ENCODE measurements at regions not wholly inside any gene's neighbourhood (a gene's known extent, or its start where the extent isn't known, plus 50 kb on each side); places are given as distances from the start of the nearest gene placed in this dataset.

DNA sequence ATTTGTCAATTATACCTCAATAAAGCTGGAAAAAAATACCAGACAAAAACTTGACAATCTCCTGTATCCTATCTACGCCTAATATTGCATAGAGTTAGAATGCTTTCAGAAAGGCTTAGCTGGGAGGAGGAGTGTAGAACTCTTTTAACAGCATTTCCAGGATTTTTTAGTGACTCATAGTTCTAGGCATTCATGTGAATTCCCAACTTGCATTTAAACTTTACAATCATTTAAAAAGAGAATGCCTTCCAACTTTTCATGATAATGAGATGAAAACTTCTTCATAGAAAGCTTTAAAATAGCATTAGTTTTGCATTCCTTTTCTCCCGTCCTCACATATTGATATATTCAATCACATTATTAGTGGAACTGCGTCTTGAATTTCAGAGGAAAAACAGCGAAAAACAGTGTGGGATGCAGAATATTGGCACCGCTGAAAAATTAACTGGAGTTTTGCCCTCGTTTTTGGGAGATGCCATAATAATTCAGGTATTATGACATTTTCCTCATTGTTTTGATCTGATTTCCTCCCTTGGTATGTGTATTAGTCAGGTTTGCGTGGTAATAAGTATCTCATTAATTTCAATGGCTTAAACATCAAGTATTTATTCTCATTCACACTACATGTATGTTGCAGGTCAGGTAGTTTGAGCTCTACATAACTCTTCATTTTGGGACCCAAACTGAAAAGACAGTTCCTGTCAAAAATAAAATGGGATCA is 293.2 kb upstream of the FIGN start:
- H3K4me2 ChIP-seq, result no peak overlapping the region
- no peak overlapping the region for H2AFZ ChIP-seq (ENCODE audit: low read depth)
- TF ChIP-seq MEF2A (IDR thresholded peaks at IDR 0.05; ENCODE audit: borderline replicate concordance, low read depth) (no peak), YY1 (IDR thresholded peaks at IDR 0.05; ENCODE audit: low read depth) (no peak), FOXM1 (IDR thresholded peaks at IDR 0.05; ENCODE audit: low read depth) (no peak), MXI1 (IDR thresholded peaks at IDR 0.05; ENCODE audit: low read depth, low read length) (no peak), EZH2phosphoT487 (IDR thresholded peaks at IDR 0.05; ENCODE audit: borderline replicate concordance, low read depth) (no peak), FOSL2 (IDR thresholded peaks at IDR 0.05; ENCODE audit: borderline replicate concordance, low read depth) (peak; percentile 20; the same call in 1 of the 2 replicates), ELF1 (IDR thresholded peaks at IDR 0.05) (no peak)
- TF ChIP-seq, protein P1, sequence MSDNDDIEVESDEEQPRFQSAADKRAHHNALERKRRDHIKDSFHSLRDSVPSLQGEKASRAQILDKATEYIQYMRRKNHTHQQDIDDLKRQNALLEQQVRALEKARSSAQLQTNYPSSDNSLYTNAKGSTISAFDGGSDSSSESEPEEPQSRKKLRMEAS (IDR thresholded peaks at IDR 0.05; ENCODE audit: low read depth), result no peak
- no peak overlapping the region; a peak in 1 of 4 replicates for H3K27ac ChIP-seq (ENCODE audit: low read depth in 2 of 2, low read length in 1 of 2)
- H3K9me2 ChIP-seq, result no peaks in the 10 kb centered on the region
- no peak overlapping the region for H3K4me3 ChIP-seq (ENCODE audit: low read depth in 2 of 2, low read length in 1 of 2)
- H3K79me2 ChIP-seq (ENCODE audit: insufficient read depth), result no peaks in the 10 kb centered on the region
- H3K36me3 ChIP-seq (replicated peaks in 1 of 2; ENCODE audit: control insufficient read depth in 1 of 2, insufficient read depth in 2 of 2, low read length in 1 of 2), result no peaks in the 10 kb centered on the region
- no peak overlapping the region for H3K9ac ChIP-seq
- no peaks in the 10 kb centered on the region for H3K9me3 ChIP-seq
- H4K20me1 ChIP-seq (ENCODE audit: insufficient read depth), result no peaks in the 10 kb centered on the region
- no peaks in the 10 kb centered on the region for H3F3A ChIP-seq (replicated peaks; ENCODE audit: insufficient read depth)
- no peaks in the 10 kb centered on the region; a peak in 1 of 4 replicates for H3K4me1 ChIP-seq (ENCODE audit: control insufficient read depth in 1 of 2, insufficient read depth in 2 of 2, low read depth in 1 of 2, low read length in 1 of 2)
- H3K27me3 ChIP-seq (ENCODE audit: insufficient read depth), result no peaks in the 10 kb centered on the region
- WGBS (ENCODE audit: low lambda C conversion rate), result 59% methylated on average over 7 of the region's 7 CpGs
- CTCF ChIA-PET, result interaction anchor here (0.8 to 1.1 kb wide), 4 partner anchors 12 to 873 kb away, joined by 3 to 4 read pairs (median 3); no protein-coding TSS in a partner anchor
- no peak for DNase-seq
- POLR2A ChIA-PET, result no interaction called here

DNA sequence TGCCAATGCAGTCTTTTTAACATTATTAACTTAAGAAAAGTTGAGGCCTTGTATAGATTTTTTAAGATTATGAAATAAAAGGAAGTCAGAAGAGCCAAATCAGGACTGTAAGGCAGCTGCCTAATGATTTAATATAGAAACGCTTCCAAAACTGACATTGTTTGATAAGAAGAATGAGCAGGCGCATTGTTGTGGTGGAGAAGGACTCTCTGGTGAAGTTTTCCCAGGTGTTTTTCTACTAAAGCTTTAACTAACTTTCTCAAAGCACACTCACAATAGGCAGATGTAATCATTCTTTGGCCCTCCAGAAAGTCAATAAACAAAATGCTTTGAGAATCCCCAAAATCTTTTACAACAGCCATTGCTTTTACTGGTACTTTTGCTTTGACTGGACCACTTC is 288.6 kb upstream of the FIGN start:
- POLR2A ChIA-PET, result no interaction called here
- no peaks in the 10 kb centered on the region for H3K36me3 ChIP-seq (replicated peaks in 1 of 2; ENCODE audit: control insufficient read depth in 1 of 2, insufficient read depth in 2 of 2, low read length in 1 of 2)
- WGBS (ENCODE audit: low lambda C conversion rate), result 88% methylated on average over 2 of the region's 2 CpGs
- no peak overlapping the region for H3K27ac ChIP-seq (ENCODE audit: low read depth in 2 of 2, low read length in 1 of 2)
- H3K4me1 ChIP-seq (ENCODE audit: control insufficient read depth in 1 of 2, insufficient read depth in 2 of 2, low read depth in 1 of 2, low read length in 1 of 2), result no peaks in the 10 kb centered on the region; a peak in 1 of 4 replicates
- H4K20me1 ChIP-seq (ENCODE audit: insufficient read depth), result no peaks in the 10 kb centered on the region
- no peak overlapping the region for H2AFZ ChIP-seq (ENCODE audit: low read depth)
- H3K9ac ChIP-seq, result no peak overlapping the region
- no peak for DNase-seq
- no peaks in the 10 kb centered on the region for H3K9me2 ChIP-seq
- TF ChIP-seq ELF1 (IDR thresholded peaks at IDR 0.05) (no peak), TAF1 (IDR thresholded peaks at IDR 0.05; ENCODE audit: borderline replicate concordance, low read depth, low read length) (no peak), FOXM1 (IDR thresholded peaks at IDR 0.05; ENCODE audit: low read depth) (no peak), JUND (IDR thresholded peaks at IDR 0.05) (no peak), GATA2 (CRISPR knock-in tag; IDR thresholded peaks at IDR 0.05) (no peak), GABPA (IDR thresholded peaks at IDR 0.05; ENCODE audit: low read depth) (no peak), RFX5 (IDR thresholded peaks at IDR 0.05; ENCODE audit: low read length) (no peak), FOXJ3 (CRISPR knock-in tag; IDR thresholded peaks at IDR 0.05) (no peak), RCOR1 (IDR thresholded peaks at IDR 0.05; ENCODE audit: low read length) (no peak), MXI1 (IDR thresholded peaks at IDR 0.05; ENCODE audit: low read depth, low read length) (no peak), RAD21 (IDR thresholded peaks at IDR 0.05; ENCODE audit: low read length) (no peak)
- TF ChIP-seq, protein P2, sequence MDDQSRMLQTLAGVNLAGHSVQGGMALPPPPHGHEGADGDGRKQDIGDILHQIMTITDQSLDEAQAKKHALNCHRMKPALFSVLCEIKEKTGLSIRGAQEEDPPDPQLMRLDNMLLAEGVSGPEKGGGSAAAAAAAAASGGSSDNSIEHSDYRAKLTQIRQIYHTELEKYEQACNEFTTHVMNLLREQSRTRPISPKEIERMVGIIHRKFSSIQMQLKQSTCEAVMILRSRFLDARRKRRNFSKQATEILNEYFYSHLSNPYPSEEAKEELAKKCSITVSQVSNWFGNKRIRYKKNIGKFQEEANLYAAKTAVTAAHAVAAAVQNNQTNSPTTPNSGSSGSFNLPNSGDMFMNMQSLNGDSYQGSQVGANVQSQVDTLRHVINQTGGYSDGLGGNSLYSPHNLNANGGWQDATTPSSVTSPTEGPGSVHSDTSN (IDR thresholded peaks at IDR 0.05), result no peak
- TF ChIP-seq, protein P3, sequence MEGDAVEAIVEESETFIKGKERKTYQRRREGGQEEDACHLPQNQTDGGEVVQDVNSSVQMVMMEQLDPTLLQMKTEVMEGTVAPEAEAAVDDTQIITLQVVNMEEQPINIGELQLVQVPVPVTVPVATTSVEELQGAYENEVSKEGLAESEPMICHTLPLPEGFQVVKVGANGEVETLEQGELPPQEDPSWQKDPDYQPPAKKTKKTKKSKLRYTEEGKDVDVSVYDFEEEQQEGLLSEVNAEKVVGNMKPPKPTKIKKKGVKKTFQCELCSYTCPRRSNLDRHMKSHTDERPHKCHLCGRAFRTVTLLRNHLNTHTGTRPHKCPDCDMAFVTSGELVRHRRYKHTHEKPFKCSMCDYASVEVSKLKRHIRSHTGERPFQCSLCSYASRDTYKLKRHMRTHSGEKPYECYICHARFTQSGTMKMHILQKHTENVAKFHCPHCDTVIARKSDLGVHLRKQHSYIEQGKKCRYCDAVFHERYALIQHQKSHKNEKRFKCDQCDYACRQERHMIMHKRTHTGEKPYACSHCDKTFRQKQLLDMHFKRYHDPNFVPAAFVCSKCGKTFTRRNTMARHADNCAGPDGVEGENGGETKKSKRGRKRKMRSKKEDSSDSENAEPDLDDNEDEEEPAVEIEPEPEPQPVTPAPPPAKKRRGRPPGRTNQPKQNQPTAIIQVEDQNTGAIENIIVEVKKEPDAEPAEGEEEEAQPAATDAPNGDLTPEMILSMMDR (IDR thresholded peaks at IDR 0.05), result no peak
- no peaks in the 10 kb centered on the region for H3K27me3 ChIP-seq (ENCODE audit: insufficient read depth)
- H3K4me2 ChIP-seq, result no peak overlapping the region
- H3F3A ChIP-seq (replicated peaks; ENCODE audit: insufficient read depth), result no peaks in the 10 kb centered on the region
- H3K4me3 ChIP-seq (ENCODE audit: low read depth in 2 of 2, low read length in 1 of 2), result no peak overlapping the region
- H3K79me2 ChIP-seq (ENCODE audit: insufficient read depth), result no peaks in the 10 kb centered on the region
- H3K9me3 ChIP-seq, result no peaks in the 10 kb centered on the region
- CTCF ChIA-PET, result interaction anchor here (0.8 kb wide), 1 partner anchor 23 kb away, joined by 3 read pairs; no protein-coding TSS in a partner anchor

All from SK-N-SH (cell line).